NOMO-1 treated with DMSO at 0.1 percent for 48 hours (cell line): ENCODE measurements at regions not wholly inside any gene's neighbourhood (a gene's known extent, or its start where the extent isn't known, plus 50 kb on each side); places are given as distances from the start of the nearest gene placed in this dataset.

Experiments
- DNase-seq: peaks from one replicate; lab custom pipeline; 2025; ENCODE audit not compliant: unreplicated experiment; lab: John Stamatoyannopoulos, UW

GRCh38 chr2:58686776-58687175 is 445.7 kb upstream of the FANCL start:
- peak; percentile 92 for DNase-seq

- DNase-seq = no peak
These were observed 439.7 kb upstream of the FANCL start for GRCh38 chr2:58680755-58681310.

- no peak for DNase-seq
These were observed 436.6 kb upstream of the FANCL start for GRCh38 chr2:58677748-58678147.

- no peak for DNase-seq
These were observed 430.6 kb upstream of the FANCL start for GRCh38 chr2:58671675-58672074.

GRCh38 chr2:58669998-58670397 is 428.9 kb upstream of the FANCL start:
- no peak for DNase-seq

GRCh38 chr2:58667137-58667774 is 426.1 kb upstream of the FANCL start:
- no peak for DNase-seq

- no peak for DNase-seq
These were observed 425.3 kb upstream of the FANCL start for GRCh38 chr2:58666323-58666970.

GRCh38 chr2:58665154-58665553 is 424.0 kb upstream of the FANCL start:
- no peak for DNase-seq

- no peak for DNase-seq
These were observed 423.5 kb upstream of the FANCL start for GRCh38 chr2:58664523-58665151.

- no peak for DNase-seq
These were observed 418.9 kb upstream of the FANCL start for GRCh38 chr2:58660046-58660445.

GRCh38 chr2:58655152-58655551 is 414.0 kb upstream of the FANCL start:
- DNase-seq = no peak

- DNase-seq = no peak
These were observed 410.8 kb upstream of the FANCL start for GRCh38 chr2:58651930-58652329.

- no peak for DNase-seq
These were observed 409.7 kb upstream of the FANCL start for GRCh38 chr2:58650781-58651180.

- DNase-seq = no peak
These were observed 408.6 kb upstream of the FANCL start for GRCh38 chr2:58649756-58650155.

GRCh38 chr2:58645017-58645416 is 403.9 kb upstream of the FANCL start:
- DNase-seq = peak; percentile 3

- no peak for DNase-seq
These were observed 403.3 kb upstream of the FANCL start for GRCh38 chr2:58644451-58644850.

GRCh38 chr2:58641001-58641400 is 399.9 kb upstream of the FANCL start:
- DNase-seq = no peak

- DNase-seq = no peak
These were observed 398.9 kb upstream of the FANCL start for GRCh38 chr2:58640042-58640441.

- no peak for DNase-seq
These were observed 397.2 kb upstream of the FANCL start for GRCh38 chr2:58638256-58638805.

GRCh38 chr2:58636872-58637271 is 395.7 kb upstream of the FANCL start:
- no peak for DNase-seq

GRCh38 chr2:58635801-58636375 is 394.8 kb upstream of the FANCL start:
- no peak for DNase-seq
